Smooth muscle cell (in vitro differentiated cells): ENCODE measurements at regions not wholly inside any gene's neighbourhood (a gene's known extent, or its start where the extent isn't known, plus 50 kb on each side); places are given as distances from the start of the nearest gene placed in this dataset.

Experiments used
- DNase-seq: peaks from one replicate; lab custom pipeline; 2025; ENCODE audit not compliant: unreplicated experiment; lab: John Stamatoyannopoulos, UW
- H2AFZ ChIP-seq: fragments of 200-600 bp; sonication (generic); 2 replicates; pipeline ENCODE4 v1.6.0; 2016; ENCODE audit warnings: antibody characterized with exemption, low read depth, mild to moderate bottlenecking
- H3F3A ChIP-seq: fragments of 200-600 bp; sonication (generic); 2 replicates; pipeline ENCODE4 v1.6.0; 2017; ENCODE audit warnings: antibody characterized with exemption, low read depth
- H3K27ac ChIP-seq: fragments of 200-600 bp; sonication (generic); 2 replicates; pipeline ENCODE4 v1.5.1; 2016; ENCODE audit warnings: low read depth, mild to moderate bottlenecking
- H3K27me3 ChIP-seq: fragments of 200-600 bp; sonication (generic); 2 replicates; pipeline ENCODE4 v1.6.1; 2016; ENCODE audit warnings: low read depth, mild to moderate bottlenecking
- H3K36me3 ChIP-seq: fragments of 200-600 bp; sonication (generic); 2 replicates; pipeline ENCODE4 v1.5.1; 2016; ENCODE audit warnings: low read depth
- H3K4me1 ChIP-seq: fragments of 200-600 bp; sonication (generic); 2 replicates; pipeline ENCODE4 v1.5.1; 2016; ENCODE audit warnings: low read depth
- H3K4me2 ChIP-seq: fragments of 200-600 bp; sonication (generic); 2 replicates; pipeline ENCODE4 v1.6.0; 2016; ENCODE audit warnings: mild to moderate bottlenecking
- H3K4me3 ChIP-seq: fragments of 200-600 bp; sonication (generic); 2 replicates; pipeline ENCODE4 v1.5.1; 2016; ENCODE audit warnings: mild to moderate bottlenecking
- H3K79me2 ChIP-seq: fragments of 200-600 bp; sonication (generic); 2 replicates; pipeline ENCODE4 v1.6.0; 2016; ENCODE audit warnings: low read depth, mild to moderate bottlenecking
- H3K9ac ChIP-seq: fragments of 200-600 bp; sonication (generic); 2 replicates; pipeline ENCODE4 v1.6.0; 2016; ENCODE audit warnings: low read depth
- H3K9me3 ChIP-seq: fragments of 200-600 bp; sonication (generic); replicated peaks from 2 replicates; pipeline ENCODE4 v1.5.1; 2016; ENCODE audit warnings: low read depth
- H4K20me1 ChIP-seq: fragments of 200-600 bp; sonication (generic); 2 replicates; pipeline ENCODE4 v1.6.0; 2016; ENCODE audit warnings: low read depth
- WGBS: methylation state at CpG from one replicate; pipeline ENCODE4 v1.1.7; 2016; ENCODE audit warnings: low lambda C conversion rate; 5-methylcytosine and 5-hydroxymethylcytosine counted together
- TF ChIP-seq, protein P1 (sequence below): fragments of 200-600 bp; sonication (generic); IDR thresholded peaks from 2 replicates; pipeline ENCODE4 v1.5.1; 2017; ENCODE audit warnings: borderline replicate concordance, mild to moderate bottlenecking, antibody characterized with exemption; ENCODE audit not compliant: insufficient read depth, poor library complexity, severe bottlenecking

DNA sequence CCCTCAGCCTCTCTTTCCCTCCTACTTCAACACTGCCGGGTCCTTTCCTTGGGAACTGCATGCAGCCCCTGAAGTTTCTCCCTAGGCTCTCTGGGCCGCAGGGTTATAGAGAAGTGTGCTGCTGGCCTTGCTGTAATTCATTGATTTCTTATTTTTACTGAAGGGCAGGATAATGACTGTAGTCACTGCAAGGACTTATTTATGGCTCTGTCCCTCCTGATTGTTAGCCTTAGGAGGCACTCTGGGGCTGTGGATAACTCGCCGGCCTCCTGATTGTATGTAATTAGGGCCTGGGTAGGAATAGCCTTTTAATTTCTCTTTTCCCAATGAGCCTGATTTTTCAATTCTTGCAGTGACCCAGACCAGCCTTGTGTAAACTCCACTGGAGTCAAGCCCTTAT is 138.3 kb upstream of the CDH13 start:
- TF ChIP-seq, protein P1, sequence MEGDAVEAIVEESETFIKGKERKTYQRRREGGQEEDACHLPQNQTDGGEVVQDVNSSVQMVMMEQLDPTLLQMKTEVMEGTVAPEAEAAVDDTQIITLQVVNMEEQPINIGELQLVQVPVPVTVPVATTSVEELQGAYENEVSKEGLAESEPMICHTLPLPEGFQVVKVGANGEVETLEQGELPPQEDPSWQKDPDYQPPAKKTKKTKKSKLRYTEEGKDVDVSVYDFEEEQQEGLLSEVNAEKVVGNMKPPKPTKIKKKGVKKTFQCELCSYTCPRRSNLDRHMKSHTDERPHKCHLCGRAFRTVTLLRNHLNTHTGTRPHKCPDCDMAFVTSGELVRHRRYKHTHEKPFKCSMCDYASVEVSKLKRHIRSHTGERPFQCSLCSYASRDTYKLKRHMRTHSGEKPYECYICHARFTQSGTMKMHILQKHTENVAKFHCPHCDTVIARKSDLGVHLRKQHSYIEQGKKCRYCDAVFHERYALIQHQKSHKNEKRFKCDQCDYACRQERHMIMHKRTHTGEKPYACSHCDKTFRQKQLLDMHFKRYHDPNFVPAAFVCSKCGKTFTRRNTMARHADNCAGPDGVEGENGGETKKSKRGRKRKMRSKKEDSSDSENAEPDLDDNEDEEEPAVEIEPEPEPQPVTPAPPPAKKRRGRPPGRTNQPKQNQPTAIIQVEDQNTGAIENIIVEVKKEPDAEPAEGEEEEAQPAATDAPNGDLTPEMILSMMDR, result no peak
- H4K20me1 ChIP-seq, result no peaks in the 10 kb centered on the region
- no peak overlapping the region for H3K4me3 ChIP-seq
- H3K27me3 ChIP-seq, result peaks cover 24% of the 10 kb centered on the region
- no peak for DNase-seq
- H3K9me3 ChIP-seq, result no peaks in the 10 kb centered on the region
- no peak overlapping the region for H3K4me2 ChIP-seq
- H3K79me2 ChIP-seq, result no peaks in the 10 kb centered on the region
- H2AFZ ChIP-seq, result no peak overlapping the region
- WGBS, result 80% methylated on average over 4 of the region's 4 CpGs
- H3K9ac ChIP-seq, result no peak overlapping the region
- no peaks in the 10 kb centered on the region for H3F3A ChIP-seq
- H3K27ac ChIP-seq, result no peak overlapping the region
- no peaks in the 10 kb centered on the region for H3K4me1 ChIP-seq
- no peaks in the 10 kb centered on the region for H3K36me3 ChIP-seq

DNA sequence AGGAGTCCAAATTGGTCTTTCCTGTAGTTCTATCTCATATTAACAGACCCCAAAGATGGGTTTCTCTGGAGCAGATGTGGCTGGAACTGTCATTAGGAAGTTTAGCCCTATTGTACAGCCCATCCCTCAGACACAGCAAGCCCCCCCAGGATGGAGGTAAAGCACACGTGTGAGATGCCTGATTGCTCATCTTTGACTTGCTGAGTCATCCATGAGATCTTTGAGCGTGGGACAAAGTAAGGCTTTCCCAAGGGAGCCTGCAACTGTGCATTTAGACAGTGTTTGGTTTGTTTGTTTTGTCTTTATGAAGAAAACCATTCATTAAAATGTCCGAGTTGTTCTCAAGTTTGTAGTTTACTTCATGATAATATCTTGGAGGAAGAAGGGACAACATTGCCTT is 145.3 kb upstream of the CDH13 start:
- no peaks in the 10 kb centered on the region for H3F3A ChIP-seq
- no peak overlapping the region for H2AFZ ChIP-seq
- H3K27me3 ChIP-seq, result peaks cover 20% of the 10 kb centered on the region
- H4K20me1 ChIP-seq, result no peaks in the 10 kb centered on the region
- no peak overlapping the region for H3K27ac ChIP-seq
- no peak overlapping the region for H3K4me2 ChIP-seq
- TF ChIP-seq, protein P1, result no peak
- H3K9me3 ChIP-seq, result no peaks in the 10 kb centered on the region
- H3K4me1 ChIP-seq, result no peaks in the 10 kb centered on the region
- H3K79me2 ChIP-seq, result no peaks in the 10 kb centered on the region
- no peak for DNase-seq
- no peak overlapping the region for H3K9ac ChIP-seq
- no peak overlapping the region for H3K4me3 ChIP-seq
- H3K36me3 ChIP-seq, result no peaks in the 10 kb centered on the region
- 23% methylated on average over 3 of the region's 3 CpGs for WGBS

DNA sequence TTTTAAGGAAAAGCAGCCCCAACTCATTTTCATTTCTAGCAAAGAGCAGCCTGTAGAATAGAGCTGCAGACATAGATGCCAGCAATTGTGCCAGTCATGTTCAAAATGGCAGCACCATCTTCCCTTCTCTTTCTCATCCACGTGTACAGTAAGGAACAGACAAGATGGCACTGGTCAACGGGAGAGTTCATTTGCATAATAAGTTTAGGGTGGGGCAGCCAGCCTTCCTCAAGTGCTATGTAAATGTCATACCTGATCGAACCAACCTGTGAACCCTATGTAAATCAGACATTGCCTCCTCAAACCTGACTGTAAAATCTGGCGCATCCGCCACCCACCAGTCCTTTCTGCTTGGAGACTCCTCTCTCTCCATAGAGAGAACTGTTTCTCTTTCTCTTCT is 150.0 kb upstream of the CDH13 start:
- H3K4me1 ChIP-seq, result no peaks in the 10 kb centered on the region
- H3K36me3 ChIP-seq, result no peaks in the 10 kb centered on the region
- no peak overlapping the region for H3K9ac ChIP-seq
- H3K4me2 ChIP-seq, result no peak overlapping the region
- H3K27me3 ChIP-seq, result peaks cover 31% of the 10 kb centered on the region
- DNase-seq, result no peak
- no peak overlapping the region for H3K4me3 ChIP-seq
- H3K9me3 ChIP-seq, result no peaks in the 10 kb centered on the region
- H3K79me2 ChIP-seq, result no peaks in the 10 kb centered on the region
- H4K20me1 ChIP-seq, result no peaks in the 10 kb centered on the region
- no peaks in the 10 kb centered on the region for H3F3A ChIP-seq
- 75% methylated on average over 5 of the region's 5 CpGs for WGBS
- no peak overlapping the region for H3K27ac ChIP-seq
- TF ChIP-seq, protein P1, result no peak
- H2AFZ ChIP-seq, result no peak overlapping the region

DNA sequence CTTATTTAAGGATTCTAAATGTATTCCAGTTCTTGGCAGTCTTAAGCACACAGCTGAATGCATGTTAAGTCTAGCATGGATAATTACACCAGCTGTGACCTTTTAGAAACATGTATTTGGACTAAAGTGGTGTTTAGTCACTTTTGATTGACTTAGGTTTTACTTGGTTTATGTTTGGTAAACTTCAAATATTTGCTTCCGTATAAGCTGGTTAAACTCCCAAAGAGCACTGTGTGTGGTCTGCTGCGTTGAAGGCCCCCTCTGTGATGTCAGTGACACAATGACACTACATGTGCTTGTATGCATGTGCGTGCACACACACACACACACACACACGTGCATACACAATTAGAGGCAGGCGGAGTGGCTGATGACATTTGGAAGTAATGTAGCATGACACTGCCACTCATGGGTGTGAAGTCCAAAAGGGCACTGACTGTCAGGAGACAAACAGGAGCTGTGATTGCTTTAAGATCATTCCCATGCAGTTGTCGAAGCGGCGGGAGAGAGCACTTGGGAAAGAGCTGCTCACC is 156.1 kb upstream of the CDH13 start:
- H2AFZ ChIP-seq, result no peak overlapping the region
- H3K79me2 ChIP-seq, result no peaks in the 10 kb centered on the region
- TF ChIP-seq, protein P1, result no peak
- no peak overlapping the region for H3K4me3 ChIP-seq
- H3K27me3 ChIP-seq, result peaks cover 20% of the 10 kb centered on the region
- H3K4me2 ChIP-seq, result no peak overlapping the region
- WGBS, result 86% methylated on average over 8 of the region's 8 CpGs
- H3K4me1 ChIP-seq, result no peaks in the 10 kb centered on the region
- no peaks in the 10 kb centered on the region for H3K9me3 ChIP-seq
- H3K9ac ChIP-seq, result no peak overlapping the region
- no peaks in the 10 kb centered on the region for H3K36me3 ChIP-seq
- H3F3A ChIP-seq, result no peaks in the 10 kb centered on the region
- H3K27ac ChIP-seq, result no peak overlapping the region
- no peak for DNase-seq
- H4K20me1 ChIP-seq, result no peaks in the 10 kb centered on the region
